HFF-Myc (cell line): ENCODE measurements at regions not wholly inside any gene's neighbourhood (a gene's known extent, or its start where the extent isn't known, plus 50 kb on each side); places are given as distances from the start of the nearest gene placed in this dataset.

ENCODE experiments used
- DNase-seq: peaks from one replicate; pipeline ENCODE4 v3.0.0-alpha.2; 2011; ENCODE audit warnings: low read depth; ENCODE audit errors: extremely low read depth
- H3K4me3 ChIP-seq: replicated peaks from 2 replicates; pipeline ENCODE4 v1.5.1; 2011; ENCODE audit warnings: low read depth, mild to moderate bottlenecking, control low read depth, low read length
- TF ChIP-seq, protein P1 (sequence below): IDR thresholded peaks from 2 replicates; pipeline ENCODE4 v1.5.1; 2012; ENCODE audit warnings: mild to moderate bottlenecking, low read depth, low read length, control low read depth; ENCODE audit errors: missing control alignments

DNA sequence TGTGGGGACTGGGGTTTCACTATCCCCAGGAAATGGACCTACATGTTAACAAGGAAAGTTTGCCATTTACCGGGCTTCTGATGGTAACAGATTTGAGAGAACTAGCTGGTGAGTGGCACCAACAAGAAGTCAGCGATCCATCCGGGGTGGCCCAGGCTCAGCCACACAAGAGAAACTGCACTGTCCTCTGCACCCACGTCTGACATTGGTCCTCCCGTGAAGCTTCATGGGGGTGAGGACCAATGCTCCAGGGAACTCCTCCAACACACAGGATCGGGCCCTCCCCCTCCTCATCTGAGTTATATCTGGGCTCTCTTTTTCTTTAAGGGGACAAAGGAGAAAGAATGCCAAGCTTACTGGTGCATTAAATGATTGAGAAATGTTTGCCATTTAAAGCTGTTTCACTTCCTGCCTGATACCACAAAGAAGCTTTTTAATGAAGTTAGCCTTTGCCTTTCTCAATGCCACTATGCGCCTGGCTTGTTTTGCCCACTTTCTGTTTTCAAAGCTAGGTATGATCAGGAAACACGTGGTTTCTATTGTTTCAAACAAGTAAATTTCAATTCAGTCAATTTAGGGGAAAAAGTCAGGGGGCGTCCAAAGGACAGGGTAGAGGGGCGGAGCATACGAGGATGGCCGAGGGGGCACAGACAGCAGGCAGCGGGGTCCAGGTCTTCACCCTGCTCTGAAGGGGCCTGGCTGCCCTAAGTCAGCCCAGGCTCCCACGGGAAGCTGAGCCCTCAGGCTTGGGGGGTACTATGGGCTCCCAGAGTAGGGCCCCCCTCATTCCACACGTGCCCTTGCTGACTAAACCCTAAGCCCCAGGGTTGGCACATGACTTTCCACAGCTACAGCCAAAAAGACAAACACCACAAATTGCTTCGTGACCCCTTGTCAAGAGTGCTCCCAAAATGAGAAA is 204.0 kb upstream of the ID2 start:
- H3K4me3 ChIP-seq: no peak overlapping the region
- DNase-seq: no peak
- TF ChIP-seq, protein P1, sequence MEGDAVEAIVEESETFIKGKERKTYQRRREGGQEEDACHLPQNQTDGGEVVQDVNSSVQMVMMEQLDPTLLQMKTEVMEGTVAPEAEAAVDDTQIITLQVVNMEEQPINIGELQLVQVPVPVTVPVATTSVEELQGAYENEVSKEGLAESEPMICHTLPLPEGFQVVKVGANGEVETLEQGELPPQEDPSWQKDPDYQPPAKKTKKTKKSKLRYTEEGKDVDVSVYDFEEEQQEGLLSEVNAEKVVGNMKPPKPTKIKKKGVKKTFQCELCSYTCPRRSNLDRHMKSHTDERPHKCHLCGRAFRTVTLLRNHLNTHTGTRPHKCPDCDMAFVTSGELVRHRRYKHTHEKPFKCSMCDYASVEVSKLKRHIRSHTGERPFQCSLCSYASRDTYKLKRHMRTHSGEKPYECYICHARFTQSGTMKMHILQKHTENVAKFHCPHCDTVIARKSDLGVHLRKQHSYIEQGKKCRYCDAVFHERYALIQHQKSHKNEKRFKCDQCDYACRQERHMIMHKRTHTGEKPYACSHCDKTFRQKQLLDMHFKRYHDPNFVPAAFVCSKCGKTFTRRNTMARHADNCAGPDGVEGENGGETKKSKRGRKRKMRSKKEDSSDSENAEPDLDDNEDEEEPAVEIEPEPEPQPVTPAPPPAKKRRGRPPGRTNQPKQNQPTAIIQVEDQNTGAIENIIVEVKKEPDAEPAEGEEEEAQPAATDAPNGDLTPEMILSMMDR: no peak

DNA sequence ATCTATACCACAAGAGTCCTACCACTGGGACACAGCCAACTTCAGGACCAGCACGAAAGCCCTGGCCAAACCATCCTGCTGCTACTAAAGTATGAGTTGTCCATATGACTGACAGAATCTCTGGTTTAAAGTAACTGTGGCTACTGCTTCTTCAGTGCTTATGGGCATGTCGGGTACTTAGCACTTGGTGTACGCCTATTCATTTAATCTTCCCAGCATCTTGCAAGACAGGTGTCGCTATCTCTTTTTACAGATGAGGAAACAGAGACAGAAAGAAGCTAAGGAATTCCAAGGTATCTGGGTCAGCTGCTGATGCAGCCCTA is 203.4 kb upstream of the ID2 start:
- no peak for DNase-seq
- TF ChIP-seq, protein P1: no peak
- H3K4me3 ChIP-seq: no peak overlapping the region

DNA sequence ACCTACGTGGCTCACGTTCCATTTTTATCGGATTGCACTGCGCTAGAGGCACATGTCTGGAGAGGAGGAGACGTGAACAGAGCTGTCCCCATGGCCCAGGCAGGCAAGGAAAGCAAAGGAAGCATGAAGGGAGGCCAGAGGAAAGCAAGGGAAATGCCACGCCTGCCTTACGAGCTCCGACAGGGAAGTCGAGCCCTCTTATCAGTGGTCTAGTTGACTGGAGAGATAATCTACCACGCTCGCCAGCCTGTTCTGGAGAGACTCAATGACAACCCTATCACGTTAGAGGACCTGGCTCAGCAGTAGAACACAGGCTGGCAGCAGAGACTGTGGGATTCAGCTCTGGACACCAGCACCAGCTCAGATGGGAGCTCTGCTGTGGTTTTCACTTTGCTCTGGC is 202.6 kb upstream of the ID2 start:
- TF ChIP-seq, protein P1: no peak
- no peak overlapping the region for H3K4me3 ChIP-seq
- no peak for DNase-seq

DNA sequence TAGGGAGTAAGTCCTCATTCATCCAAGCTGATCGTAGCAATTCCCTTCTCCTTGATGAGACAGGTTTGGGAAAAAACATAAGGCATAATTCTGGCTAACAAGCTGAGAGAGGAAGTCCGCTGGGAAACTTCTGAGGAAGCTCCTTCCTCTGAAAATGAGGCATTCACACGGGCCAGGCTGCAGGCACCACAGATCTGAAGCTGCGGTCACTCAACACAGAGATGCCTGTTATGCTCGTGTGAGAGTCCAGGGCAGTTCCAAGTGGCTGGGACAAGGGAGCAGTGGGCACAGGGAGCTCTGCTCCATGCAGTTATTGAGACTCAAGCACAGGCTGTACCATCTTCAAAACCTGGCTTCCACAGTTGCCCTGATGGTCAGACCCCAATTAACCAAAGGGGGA is 200.9 kb upstream of the ID2 start:
- H3K4me3 ChIP-seq: no peak overlapping the region
- no peak for DNase-seq
- TF ChIP-seq, protein P1: no peak

DNA sequence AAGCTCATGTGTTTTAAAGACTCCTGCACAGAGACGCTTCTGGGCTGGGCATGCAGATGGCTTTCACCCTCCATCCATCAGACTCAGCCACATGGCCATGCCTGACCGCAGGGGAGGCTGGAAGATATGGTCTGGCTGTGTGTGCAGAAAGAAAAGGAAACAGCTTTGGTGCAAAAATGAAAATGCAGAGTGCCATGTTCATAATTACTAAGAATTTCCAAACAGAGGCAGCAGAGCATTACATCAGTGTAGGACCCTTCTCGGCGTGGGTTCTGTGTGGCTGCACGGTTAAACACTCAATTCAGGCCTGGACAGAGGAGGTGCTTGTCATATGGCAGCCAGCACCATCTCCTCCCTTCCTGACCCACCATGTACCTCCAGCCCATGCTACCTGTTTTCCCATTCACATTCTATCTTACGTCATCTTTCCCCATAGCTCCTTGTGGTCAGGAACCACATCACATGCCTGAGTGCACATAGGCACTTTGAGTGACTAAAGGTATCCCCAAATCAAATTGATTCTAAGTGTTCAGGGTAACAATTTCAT is 200.3 kb upstream of the ID2 start:
- TF ChIP-seq, protein P1: no peak
- no peak overlapping the region for H3K4me3 ChIP-seq
- no peak for DNase-seq

DNA sequence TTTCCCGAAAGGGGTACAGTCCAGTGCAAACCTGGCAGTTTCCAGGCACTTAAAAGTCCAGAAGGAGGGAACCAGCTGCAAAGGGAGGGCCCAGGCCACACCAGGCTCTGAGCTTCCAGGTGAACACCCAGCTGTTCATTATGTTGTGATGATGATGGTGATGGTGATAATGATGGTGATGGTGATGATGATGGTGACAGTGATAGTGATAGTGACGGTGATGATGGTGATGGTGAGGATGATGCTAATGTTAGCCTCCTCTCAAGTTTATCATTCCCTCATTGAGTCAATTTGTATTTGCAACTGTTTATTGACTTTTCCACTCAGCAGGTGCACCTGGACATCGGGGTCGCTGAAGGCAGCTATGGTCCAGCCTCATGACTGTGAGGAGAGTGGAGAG is 199.4 kb upstream of the ID2 start:
- no peak for DNase-seq
- H3K4me3 ChIP-seq: no peak overlapping the region
- TF ChIP-seq, protein P1: no peak
